OCI-LY3 (cell line): ENCODE measurements at regions not wholly inside any gene's neighbourhood (a gene's known extent, or its start where the extent isn't known, plus 50 kb on each side); places are given as distances from the start of the nearest gene placed in this dataset.

Experiments
- EZH2phosphoT487 ChIP-seq: fragments of 200-600 bp; shearing (Covaris generic); IDR thresholded peaks from 2 replicates; pipeline ENCODE4 v1.6.1; 2018; ENCODE audit warnings: antibody characterized with exemption, mixed run types, low read depth
- TF ChIP-seq, protein P1 (sequence below): fragments of 200-600, 300-600 bp; sonication (generic); IDR thresholded peaks from 2 replicates; pipeline ENCODE4 v1.5.1; 2014; ENCODE audit warnings: antibody characterized with exemption, low read length, low read depth

DNA sequence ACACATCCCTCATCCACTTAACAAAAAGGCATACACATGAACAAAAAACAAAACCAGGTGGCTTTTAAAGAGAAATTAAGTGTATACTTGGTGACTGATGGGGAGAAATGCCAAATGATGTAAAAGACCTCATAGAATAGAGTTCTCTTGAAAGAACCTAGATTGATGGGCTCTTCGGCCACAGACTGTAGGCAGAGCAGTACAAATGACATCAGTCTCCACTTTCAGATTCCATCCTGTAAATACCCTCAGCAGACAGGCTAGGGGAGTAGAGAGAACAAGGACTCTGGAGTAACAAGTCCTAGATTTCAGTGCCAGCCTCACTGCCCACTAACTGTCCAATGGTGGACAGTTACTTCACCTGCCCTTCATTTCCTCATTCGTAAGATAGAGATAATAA, 203.8 kb downstream of the MZT1 start:
- TF ChIP-seq, protein P1, sequence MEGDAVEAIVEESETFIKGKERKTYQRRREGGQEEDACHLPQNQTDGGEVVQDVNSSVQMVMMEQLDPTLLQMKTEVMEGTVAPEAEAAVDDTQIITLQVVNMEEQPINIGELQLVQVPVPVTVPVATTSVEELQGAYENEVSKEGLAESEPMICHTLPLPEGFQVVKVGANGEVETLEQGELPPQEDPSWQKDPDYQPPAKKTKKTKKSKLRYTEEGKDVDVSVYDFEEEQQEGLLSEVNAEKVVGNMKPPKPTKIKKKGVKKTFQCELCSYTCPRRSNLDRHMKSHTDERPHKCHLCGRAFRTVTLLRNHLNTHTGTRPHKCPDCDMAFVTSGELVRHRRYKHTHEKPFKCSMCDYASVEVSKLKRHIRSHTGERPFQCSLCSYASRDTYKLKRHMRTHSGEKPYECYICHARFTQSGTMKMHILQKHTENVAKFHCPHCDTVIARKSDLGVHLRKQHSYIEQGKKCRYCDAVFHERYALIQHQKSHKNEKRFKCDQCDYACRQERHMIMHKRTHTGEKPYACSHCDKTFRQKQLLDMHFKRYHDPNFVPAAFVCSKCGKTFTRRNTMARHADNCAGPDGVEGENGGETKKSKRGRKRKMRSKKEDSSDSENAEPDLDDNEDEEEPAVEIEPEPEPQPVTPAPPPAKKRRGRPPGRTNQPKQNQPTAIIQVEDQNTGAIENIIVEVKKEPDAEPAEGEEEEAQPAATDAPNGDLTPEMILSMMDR: no peak
- no peak for TF ChIP-seq EZH2phosphoT487
